HCT116 (cell line): ENCODE measurements at regions not wholly inside any gene's neighbourhood (a gene's known extent, or its start where the extent isn't known, plus 50 kb on each side); places are given as distances from the start of the nearest gene placed in this dataset.

Experiments
- ATAC-seq: fragments of 200-7000 bp; cut with Tn5 transposase; 2 replicates; pipeline ENCODE4 v1.9.1; 2020; ENCODE audit warnings: mild to moderate bottlenecking, moderate library complexity
- BruUV-seq: library from RNA; stranded (reverse); fragments of 400-500 nt; replicated peaks from 2 replicates; lab custom pipeline; 2021; lab: Mats Ljungman, UMichigan
- CTCF ChIA-PET: fragments of 300-600 bp; sonication (Branson Sonifier 250); formaldehyde crosslinking; loops from one replicate; lab custom pipeline; 2021; ENCODE audit warnings: antibody characterized with exemption; lab: Charles Lee
- POLR2A ChIA-PET: fragments of 300-600, 350-600 bp; sonication (Branson Sonifier 250); formaldehyde crosslinking; loops from one replicate; lab custom pipeline; 2021; ENCODE audit warnings: antibody characterized with exemption; lab: Charles Lee
- RAD21 ChIA-PET, 2 experiments: fragments of 300-600 bp; sonication (Branson Sonifier 250); formaldehyde crosslinking; loops; one replicate each; lab custom pipeline; 2023; ENCODE audit warnings: low total read pairs in 2 of 2; ENCODE audit not compliant: uncharacterized antibody in 2 of 2, unreplicated experiment in 2 of 2, low non-redundant PET in 1 of 2; lab: Charles Lee
- DNase-seq: peaks from one replicate; pipeline ENCODE4 v3.0.0-alpha.2; 2010; ENCODE audit warnings: low read depth, low spot score
- H2AFZ ChIP-seq: fragments of 200-600 bp; shearing (Covaris generic), sonication (generic); 2 replicates; pipeline ENCODE4 v1.6.1; 2017; ENCODE audit warnings: low read depth, mixed run types, mixed read lengths, antibody characterized with exemption, low read length; ENCODE audit not compliant: poor library complexity, severe bottlenecking
- H3K27ac ChIP-seq: 2 replicates; pipeline ENCODE4 v1.5.1; 2012; ENCODE audit warnings: low read depth, low read length
- H3K27me3 ChIP-seq: fragments of 200-600 bp; sonication (generic); 2 replicates; pipeline ENCODE4 v1.6.1; 2016; ENCODE audit warnings: mixed run types, low read length, mixed read lengths; ENCODE audit not compliant: insufficient read depth
- H3K36me3 ChIP-seq, 2 experiments: fragments of 200-500 bp in 1 of 2; fragments of 200-600 bp in 1 of 2; sonication (Bioruptor generic) in 1 of 2; sonication (generic) in 1 of 2; 2 replicates each; pipeline versions ENCODE4 v1.5.1 to v1.6.1; 2014 to 2016; ENCODE audit warnings: low read length in 2 of 2, inconsistent platforms in 1 of 2, mixed read lengths in 1 of 2, mixed run types in 1 of 2; ENCODE audit not compliant: insufficient read depth in 2 of 2, control insufficient read depth in 1 of 2
- H3K4me1 ChIP-seq, 2 experiments: fragments of 200-600 bp in 1 of 2; sonication (generic) in 1 of 2; 2 replicates each; pipeline versions ENCODE4 v1.5.1 to v1.6.1; 2012 to 2017; ENCODE audit warnings: low read length in 2 of 2, inconsistent platforms in 1 of 2, mild to moderate bottlenecking in 1 of 2, mixed read lengths in 1 of 2, mixed run types in 1 of 2, moderate library complexity in 1 of 2; ENCODE audit not compliant: insufficient read depth in 2 of 2, control insufficient read depth in 1 of 2
- H3K4me2 ChIP-seq: fragments of 200-600 bp; sonication (generic); 2 replicates; pipeline ENCODE4 v1.6.1; 2017; ENCODE audit warnings: mixed run types, low read length, mixed read lengths
- H3K4me3 ChIP-seq, 2 experiments: fragments of 200-600 bp in 1 of 2; sonication (generic) in 1 of 2; replicated peaks in 1 of 2; 2 replicates each; pipeline ENCODE4 v1.5.1; 2011 to 2016; ENCODE audit warnings: low read length in 2 of 2, control low read depth in 1 of 2, low read depth in 1 of 2, mild to moderate bottlenecking in 1 of 2, mixed read lengths in 1 of 2, mixed run types in 1 of 2
- H3K79me2 ChIP-seq: fragments of 200-600 bp; sonication (generic); 2 replicates; pipeline ENCODE4 v1.6.1; 2017; ENCODE audit warnings: mild to moderate bottlenecking, mixed run types, low read length, moderate library complexity, mixed read lengths; ENCODE audit not compliant: insufficient read depth
- H3K9ac ChIP-seq: fragments of 200-600 bp; sonication (generic); 2 replicates; pipeline ENCODE4 v1.6.1; 2016; ENCODE audit warnings: low read length, mixed read lengths
- H3K9me2 ChIP-seq: fragments of 200-600 bp; sonication (generic), shearing (Covaris generic); 2 replicates; pipeline ENCODE4 v1.6.1; 2017; ENCODE audit warnings: mixed run types, mild to moderate bottlenecking, moderate library complexity; ENCODE audit not compliant: insufficient read depth
- H3K9me3 ChIP-seq, 2 experiments: fragments of 200-500 bp in 1 of 2; fragments of 200-600 bp in 1 of 2; sonication (Bioruptor generic) in 1 of 2; sonication (generic) in 1 of 2; 2 replicates each; pipeline ENCODE4 v1.6.1; 2014 to 2017; ENCODE audit warnings: low read length in 2 of 2, mixed read lengths in 2 of 2, inconsistent platforms in 1 of 2, low read depth in 1 of 2, mild to moderate bottlenecking in 1 of 2, mixed run types in 1 of 2, moderate library complexity in 1 of 2; ENCODE audit not compliant: control insufficient read depth in 1 of 2, insufficient read depth in 1 of 2
- H4K20me1 ChIP-seq: fragments of 200-600 bp; sonication (generic), shearing (Covaris generic); 2 replicates; pipeline ENCODE4 v1.6.1; 2017; ENCODE audit warnings: mixed run types, mild to moderate bottlenecking, moderate library complexity; ENCODE audit not compliant: insufficient read depth
- CBX3 ChIP-seq: IDR thresholded peaks from 2 replicates; pipeline ENCODE4 v1.6.1; 2012; ENCODE audit warnings: low read depth
- CEBPB ChIP-seq: IDR thresholded peaks from 2 replicates; pipeline ENCODE4 v1.6.1; 2012; ENCODE audit warnings: low read depth
- EGR1 ChIP-seq: IDR thresholded peaks from 2 replicates; pipeline ENCODE4 v1.6.1; 2012; ENCODE audit warnings: low read depth
- ELF1 ChIP-seq: IDR thresholded peaks from 2 replicates; pipeline ENCODE4 v1.6.1; 2012; ENCODE audit warnings: low read depth, borderline replicate concordance
- EZH2 ChIP-seq: fragments of 200-600 bp; sonication (generic); IDR thresholded peaks from 2 replicates; pipeline ENCODE4 v1.6.1; 2017; ENCODE audit warnings: antibody characterized with exemption, mixed run types
- EZH2phosphoT487 ChIP-seq: fragments of 200-600 bp; IDR thresholded peaks from 2 replicates; pipeline ENCODE4 v1.6.1; 2018; ENCODE audit warnings: antibody characterized with exemption, borderline replicate concordance
- JUND ChIP-seq: IDR thresholded peaks from 2 replicates; pipeline ENCODE4 v1.6.1; 2012
- POLR2A ChIP-seq: IDR thresholded peaks from 2 replicates; pipeline ENCODE4 v1.7.0; 2011; ENCODE audit warnings: borderline replicate concordance; ENCODE audit not compliant: insufficient read depth, insufficient read length; ENCODE audit errors: extremely low read depth
- SIN3A ChIP-seq: IDR thresholded peaks from 2 replicates; pipeline ENCODE4 v1.6.1; 2012; ENCODE audit warnings: low read depth
- SP1 ChIP-seq: IDR thresholded peaks from 2 replicates; pipeline ENCODE4 v1.6.1; 2012; ENCODE audit warnings: low read depth
- SRF ChIP-seq: IDR thresholded peaks from 2 replicates; pipeline ENCODE4 v1.6.1; 2012; ENCODE audit warnings: low read depth
- TCF7L2 ChIP-seq: IDR thresholded peaks from 2 replicates; pipeline ENCODE4 v1.7.0; 2011; ENCODE audit warnings: borderline replicate concordance, inconsistent platforms; ENCODE audit not compliant: insufficient read depth, insufficient read length; ENCODE audit errors: extremely low read depth
- YY1 ChIP-seq: IDR thresholded peaks from 2 replicates; pipeline ENCODE4 v1.6.1; 2011; ENCODE audit warnings: low read length, low read depth, moderate library complexity, mild to moderate bottlenecking; ENCODE audit not compliant: insufficient replicate concordance; ENCODE audit errors: extremely low read depth
- ZFX ChIP-seq: fragments of 450-650 bp; IDR thresholded peaks from 2 replicates; pipeline ENCODE4 v1.6.1; 2017
- intact Hi-C: fragments of 100-400 bp; cut with micrococcal nuclease; formaldehyde crosslinking; loops from 2 replicates; pipeline ENCODE4 v1.10.0; 2022
- TF ChIP-seq, protein P1 (sequence below), 3 experiments: fragments of 200-600 bp in 1 of 3; sonication (generic) in 1 of 3; IDR thresholded peaks in 2 of 3; conservative IDR thresholded peaks in 1 of 3; 2 replicates each; pipeline ENCODE4 v1.5.1; 2012 to 2017; ENCODE audit warnings: low read depth in 2 of 3, low read length in 2 of 3, antibody characterized with exemption in 1 of 3, borderline replicate concordance in 1 of 3, control low read depth in 1 of 3, mild to moderate bottlenecking in 1 of 3, mixed read lengths in 1 of 3, mixed run types in 1 of 3, moderate library complexity in 1 of 3; ENCODE audit not compliant: insufficient read depth in 1 of 3
- TF ChIP-seq, protein P2 (sequence below): IDR thresholded peaks from 2 replicates; pipeline ENCODE4 v1.6.1; 2012
- TF ChIP-seq, protein P3 (sequence below): IDR thresholded peaks from 2 replicates; pipeline ENCODE4 v1.6.1; 2012; ENCODE audit warnings: low read depth
- TF ChIP-seq, protein P4 (sequence below): IDR thresholded peaks from 2 replicates; pipeline ENCODE4 v1.6.1; 2012
- TF ChIP-seq, protein P5 (sequence below): IDR thresholded peaks from 2 replicates; pipeline ENCODE4 v1.6.1; 2011; ENCODE audit warnings: mild to moderate bottlenecking, low read length, moderate library complexity; ENCODE audit not compliant: insufficient replicate concordance; ENCODE audit errors: extremely low read depth

DNA sequence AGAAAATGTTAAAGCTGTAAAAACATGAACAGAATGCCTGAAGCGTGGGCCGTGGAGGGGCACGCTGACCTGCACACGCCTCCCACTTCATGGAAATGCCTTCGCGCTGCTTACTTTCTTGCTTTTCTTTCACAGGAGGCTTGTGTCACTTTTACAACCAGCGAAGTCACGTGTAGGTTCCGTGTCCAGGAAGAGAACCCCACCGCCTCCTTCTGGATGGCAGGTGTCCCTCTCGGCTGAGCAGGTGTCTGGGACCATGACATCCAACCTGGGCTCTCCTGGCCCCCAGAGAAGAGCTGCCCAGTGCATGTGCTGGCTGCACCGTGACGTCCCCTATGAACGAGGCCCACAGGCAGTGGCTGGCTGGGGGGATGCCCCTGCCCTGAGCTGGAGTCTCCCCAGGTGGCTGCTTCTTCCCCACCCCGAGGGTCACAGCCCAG lies 345.0 kb upstream of the SFSWAP start:
- peaks cover 27% of the 10 kb centered on the region for H3K27me3 ChIP-seq

More for the DNA sequence above, 345.0 kb upstream of the SFSWAP start:
- Histone ChIP-seq H3K4me1 (no peaks in the 10 kb centered on the region), H3K27ac (no peak overlapping the region), H3K4me3 (no peak overlapping the region), H3K4me2 (no peak overlapping the region), H2AFZ (no peak overlapping the region), H3K9me3 (no peaks in the 10 kb centered on the region), H3K9me2 (no peaks in the 10 kb centered on the region), H3K36me3 (no peaks in the 10 kb centered on the region), H3K79me2 (no peaks in the 10 kb centered on the region), H3K9ac (no peak overlapping the region), H4K20me1 (no peaks in the 10 kb centered on the region)
- ChIA-PET RAD21 (no interaction called here), POLR2A (no interaction called here), CTCF (no interaction called here)
- no peak for DNase-seq
- no TSS peak for BruUV-seq
- intact Hi-C loops = no loop called here
- ATAC-seq = no peak
- TF ChIP-seq POLR2A (no peak), CEBPB (no peak), ZFX (no peak), JUND (no peak), EZH2phosphoT487 (no peak), CBX3 (no peak), SP1 (no peak), EZH2 (no peak), TCF7L2 (no peak), ELF1 (no peak), SRF (no peak), YY1 (no peak), SIN3A (no peak), EGR1 (no peak)
- TF ChIP-seq, protein P1, sequence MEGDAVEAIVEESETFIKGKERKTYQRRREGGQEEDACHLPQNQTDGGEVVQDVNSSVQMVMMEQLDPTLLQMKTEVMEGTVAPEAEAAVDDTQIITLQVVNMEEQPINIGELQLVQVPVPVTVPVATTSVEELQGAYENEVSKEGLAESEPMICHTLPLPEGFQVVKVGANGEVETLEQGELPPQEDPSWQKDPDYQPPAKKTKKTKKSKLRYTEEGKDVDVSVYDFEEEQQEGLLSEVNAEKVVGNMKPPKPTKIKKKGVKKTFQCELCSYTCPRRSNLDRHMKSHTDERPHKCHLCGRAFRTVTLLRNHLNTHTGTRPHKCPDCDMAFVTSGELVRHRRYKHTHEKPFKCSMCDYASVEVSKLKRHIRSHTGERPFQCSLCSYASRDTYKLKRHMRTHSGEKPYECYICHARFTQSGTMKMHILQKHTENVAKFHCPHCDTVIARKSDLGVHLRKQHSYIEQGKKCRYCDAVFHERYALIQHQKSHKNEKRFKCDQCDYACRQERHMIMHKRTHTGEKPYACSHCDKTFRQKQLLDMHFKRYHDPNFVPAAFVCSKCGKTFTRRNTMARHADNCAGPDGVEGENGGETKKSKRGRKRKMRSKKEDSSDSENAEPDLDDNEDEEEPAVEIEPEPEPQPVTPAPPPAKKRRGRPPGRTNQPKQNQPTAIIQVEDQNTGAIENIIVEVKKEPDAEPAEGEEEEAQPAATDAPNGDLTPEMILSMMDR (IDR thresholded peaks at IDR 0.05 in 2 of 3, conservative IDR thresholded peaks at IDR 0.05 in 1 of 3; ENCODE audit: borderline replicate concordance in 1 of 3, insufficient read depth in 1 of 3, low read depth in 2 of 3, low read length in 2 of 3) = no peak
- TF ChIP-seq, protein P2, sequence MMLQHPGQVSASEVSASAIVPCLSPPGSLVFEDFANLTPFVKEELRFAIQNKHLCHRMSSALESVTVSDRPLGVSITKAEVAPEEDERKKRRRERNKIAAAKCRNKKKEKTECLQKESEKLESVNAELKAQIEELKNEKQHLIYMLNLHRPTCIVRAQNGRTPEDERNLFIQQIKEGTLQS = no peak
- TF ChIP-seq, protein P3, sequence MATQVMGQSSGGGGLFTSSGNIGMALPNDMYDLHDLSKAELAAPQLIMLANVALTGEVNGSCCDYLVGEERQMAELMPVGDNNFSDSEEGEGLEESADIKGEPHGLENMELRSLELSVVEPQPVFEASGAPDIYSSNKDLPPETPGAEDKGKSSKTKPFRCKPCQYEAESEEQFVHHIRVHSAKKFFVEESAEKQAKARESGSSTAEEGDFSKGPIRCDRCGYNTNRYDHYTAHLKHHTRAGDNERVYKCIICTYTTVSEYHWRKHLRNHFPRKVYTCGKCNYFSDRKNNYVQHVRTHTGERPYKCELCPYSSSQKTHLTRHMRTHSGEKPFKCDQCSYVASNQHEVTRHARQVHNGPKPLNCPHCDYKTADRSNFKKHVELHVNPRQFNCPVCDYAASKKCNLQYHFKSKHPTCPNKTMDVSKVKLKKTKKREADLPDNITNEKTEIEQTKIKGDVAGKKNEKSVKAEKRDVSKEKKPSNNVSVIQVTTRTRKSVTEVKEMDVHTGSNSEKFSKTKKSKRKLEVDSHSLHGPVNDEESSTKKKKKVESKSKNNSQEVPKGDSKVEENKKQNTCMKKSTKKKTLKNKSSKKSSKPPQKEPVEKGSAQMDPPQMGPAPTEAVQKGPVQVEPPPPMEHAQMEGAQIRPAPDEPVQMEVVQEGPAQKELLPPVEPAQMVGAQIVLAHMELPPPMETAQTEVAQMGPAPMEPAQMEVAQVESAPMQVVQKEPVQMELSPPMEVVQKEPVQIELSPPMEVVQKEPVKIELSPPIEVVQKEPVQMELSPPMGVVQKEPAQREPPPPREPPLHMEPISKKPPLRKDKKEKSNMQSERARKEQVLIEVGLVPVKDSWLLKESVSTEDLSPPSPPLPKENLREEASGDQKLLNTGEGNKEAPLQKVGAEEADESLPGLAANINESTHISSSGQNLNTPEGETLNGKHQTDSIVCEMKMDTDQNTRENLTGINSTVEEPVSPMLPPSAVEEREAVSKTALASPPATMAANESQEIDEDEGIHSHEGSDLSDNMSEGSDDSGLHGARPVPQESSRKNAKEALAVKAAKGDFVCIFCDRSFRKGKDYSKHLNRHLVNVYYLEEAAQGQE = no peak
- TF ChIP-seq, protein P4, sequence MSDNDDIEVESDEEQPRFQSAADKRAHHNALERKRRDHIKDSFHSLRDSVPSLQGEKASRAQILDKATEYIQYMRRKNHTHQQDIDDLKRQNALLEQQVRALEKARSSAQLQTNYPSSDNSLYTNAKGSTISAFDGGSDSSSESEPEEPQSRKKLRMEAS = no peak
- TF ChIP-seq, protein P5, sequence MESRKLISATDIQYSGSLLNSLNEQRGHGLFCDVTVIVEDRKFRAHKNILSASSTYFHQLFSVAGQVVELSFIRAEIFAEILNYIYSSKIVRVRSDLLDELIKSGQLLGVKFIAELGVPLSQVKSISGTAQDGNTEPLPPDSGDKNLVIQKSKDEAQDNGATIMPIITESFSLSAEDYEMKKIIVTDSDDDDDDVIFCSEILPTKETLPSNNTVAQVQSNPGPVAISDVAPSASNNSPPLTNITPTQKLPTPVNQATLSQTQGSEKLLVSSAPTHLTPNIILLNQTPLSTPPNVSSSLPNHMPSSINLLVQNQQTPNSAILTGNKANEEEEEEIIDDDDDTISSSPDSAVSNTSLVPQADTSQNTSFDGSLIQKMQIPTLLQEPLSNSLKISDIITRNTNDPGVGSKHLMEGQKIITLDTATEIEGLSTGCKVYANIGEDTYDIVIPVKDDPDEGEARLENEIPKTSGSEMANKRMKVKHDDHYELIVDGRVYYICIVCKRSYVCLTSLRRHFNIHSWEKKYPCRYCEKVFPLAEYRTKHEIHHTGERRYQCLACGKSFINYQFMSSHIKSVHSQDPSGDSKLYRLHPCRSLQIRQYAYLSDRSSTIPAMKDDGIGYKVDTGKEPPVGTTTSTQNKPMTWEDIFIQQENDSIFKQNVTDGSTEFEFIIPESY = no peak
